Testis (tissue), 2 donors: ENCODE measurements at regions not wholly inside any gene's neighbourhood (a gene's known extent, or its start where the extent isn't known, plus 50 kb on each side); places are given as distances from the start of the nearest gene placed in this dataset.

Source experiments
- DNase-seq: peaks from one replicate; pipeline ENCODE4 v3.0.0-alpha.2; 2019
- H3K27ac ChIP-seq, 2 donors: fragments of 200-600 bp; sonication (generic); one replicate each; pipeline ENCODE4 v1.5.1; 2019
- H3K27me3 ChIP-seq: fragments of 200-600 bp; sonication (generic); one replicate; pipeline ENCODE4 v1.5.1; 2019
- H3K36me3 ChIP-seq: fragments of 200-600 bp; sonication (generic); one replicate; pipeline ENCODE4 v1.5.1; 2017; ENCODE audit warnings: low read depth; ENCODE audit errors: missing control alignments
- H3K4me1 ChIP-seq: fragments of 200-600 bp; sonication (generic); one replicate; pipeline ENCODE4 v1.5.1; 2019
- H3K4me3 ChIP-seq, 2 donors: fragments of 200-600 bp; sonication (generic); one replicate each; pipeline ENCODE4 v1.5.1; 2017 to 2019
- H3K9me3 ChIP-seq: fragments of 200-600 bp; sonication (generic); one replicate; pipeline ENCODE4 v1.5.1; 2017
- CTCF ChIP-seq, 3 experiments: fragments of 450-650 bp in 2 of 3; fragments of 200-600 bp in 1 of 3; sonication (generic) in 1 of 3; IDR thresholded peaks; one replicate each; pipeline ENCODE4 v1.5.1; 2016 to 2019; ENCODE audit warnings: antibody characterized with exemption in 3 of 3, mild to moderate bottlenecking in 2 of 3, moderate library complexity in 1 of 3
- POLR2A ChIP-seq: fragments of 450-650 bp; IDR thresholded peaks from one replicate; pipeline ENCODE4 v1.6.1; 2017; ENCODE audit warnings: antibody characterized with exemption, mild to moderate bottlenecking, moderate library complexity
- WGBS, 2 donors: methylation state at CpG; one replicate each; pipeline ENCODE4 v1.1.5; 2018; 5-methylcytosine and 5-hydroxymethylcytosine counted together
- intact Hi-C: fragments of 100-400 bp; cut with DNase I; formaldehyde crosslinking; loops from one replicate; pipeline ENCODE4 v1.15.1; 2023; ENCODE audit warnings: low total_unique reads

GRCh38 chr11:90525962-90526361 lies 303.1 kb upstream of the CHORDC1 start:
- H3K4me1 ChIP-seq = no peaks in the 10 kb centered on the region
- no peak for TF ChIP-seq POLR2A
- TF ChIP-seq CTCF (IDR thresholded peaks at IDR 0.05) = no peak
- H3K36me3 ChIP-seq = no peaks in the 10 kb centered on the region
- H3K4me3 ChIP-seq = no peak overlapping the region
- intact Hi-C loops = no loop called here
- no peaks in the 10 kb centered on the region for H3K27me3 ChIP-seq
- DNase-seq = no peak
- H3K9me3 ChIP-seq = no peaks in the 10 kb centered on the region
- 70 to 88% methylated on average over 1 of the region's 1 CpG for WGBS, 2 donors
- no peak overlapping the region for H3K27ac ChIP-seq

GRCh38 chr11:90512846-90513245 lies 290.0 kb upstream of the CHORDC1 start:
- no peaks in the 10 kb centered on the region for H3K36me3 ChIP-seq
- H3K4me1 ChIP-seq = no peaks in the 10 kb centered on the region
- intact Hi-C loops = no loop called here
- H3K27me3 ChIP-seq = no peaks in the 10 kb centered on the region
- no peak overlapping the region for H3K27ac ChIP-seq
- no peak for DNase-seq
- no peak for TF ChIP-seq CTCF (IDR thresholded peaks at IDR 0.05)
- TF ChIP-seq POLR2A = no peak
- H3K4me3 ChIP-seq = no peak overlapping the region
- H3K9me3 ChIP-seq = no peaks in the 10 kb centered on the region

GRCh38 chr11:90510839-90511238 lies 288.0 kb upstream of the CHORDC1 start:
- H3K4me3 ChIP-seq = no peak overlapping the region
- H3K36me3 ChIP-seq = no peaks in the 10 kb centered on the region
- intact Hi-C loops = no loop called here

GRCh38 chr11:90500922-90501568 lies 278.2 kb upstream of the CHORDC1 start:
- DNase-seq = no peak
- Histone ChIP-seq H3K4me3 (no peak overlapping the region), H3K9me3 (no peaks in the 10 kb centered on the region), H3K27me3 (no peaks in the 10 kb centered on the region), H3K4me1 (no peaks in the 10 kb centered on the region), H3K27ac (no peak overlapping the region), H3K36me3 (no peaks in the 10 kb centered on the region)
- intact Hi-C loops = no loop called here
- 79 to 81% methylated on average over 5 of the region's 5 CpGs for WGBS, 2 donors
- TF ChIP-seq POLR2A (no peak), CTCF (IDR thresholded peaks at IDR 0.05) (no peak)

More at GRCh38 chr11:90510839-90511238, 288.0 kb upstream of the CHORDC1 start:
- TF ChIP-seq POLR2A = no peak
- no peak for TF ChIP-seq CTCF (IDR thresholded peaks at IDR 0.05)
- WGBS, 2 donors = 84 to 95% methylated on average over 5 of the region's 5 CpGs
- Histone ChIP-seq H3K9me3 (no peaks in the 10 kb centered on the region), H3K4me1 (no peaks in the 10 kb centered on the region), H3K27me3 (no peaks in the 10 kb centered on the region), H3K27ac (no peak overlapping the region)
- no peak for DNase-seq

- no peak overlapping the region for H3K4me3 ChIP-seq
- no peaks in the 10 kb centered on the region for H3K9me3 ChIP-seq
- H3K27ac ChIP-seq = no peak overlapping the region
- TF ChIP-seq POLR2A (no peak), CTCF (IDR thresholded peaks at IDR 0.05) (no peak)
- WGBS, 2 donors = 86 to 97% methylated on average over 1 of the region's 1 CpG
- intact Hi-C loops = no loop called here
- DNase-seq = no peak
- no peaks in the 10 kb centered on the region for H3K27me3 ChIP-seq
- no peaks in the 10 kb centered on the region for H3K36me3 ChIP-seq
- no peaks in the 10 kb centered on the region for H3K4me1 ChIP-seq
Measured at GRCh38 chr11:90496722-90497121, 273.9 kb upstream of the CHORDC1 start.
